Gastroesophageal sphincter (tissue), 3 donors: ENCODE measurements at regions not wholly inside any gene's neighbourhood (a gene's known extent, or its start where the extent isn't known, plus 50 kb on each side); places are given as distances from the start of the nearest gene placed in this dataset.

Experiments
- EP300 ChIP-seq: sonication (generic); formaldehyde crosslinking; IDR thresholded peaks from one replicate; pipeline ENCODE4 v1.6.1; 2017; ENCODE audit warnings: antibody characterized with exemption, mild to moderate bottlenecking
- TF ChIP-seq, protein P1 (sequence below), 4 experiments: fragments of 200-600 bp in 2 of 4; fragments of 450-650 bp in 2 of 4; sonication (generic) in 1 of 4; IDR thresholded peaks; one replicate each; pipeline ENCODE4 v1.5.1; 2017 to 2019; ENCODE audit warnings: antibody characterized with exemption in 4 of 4, mild to moderate bottlenecking in 2 of 4, moderate library complexity in 2 of 4

DNA sequence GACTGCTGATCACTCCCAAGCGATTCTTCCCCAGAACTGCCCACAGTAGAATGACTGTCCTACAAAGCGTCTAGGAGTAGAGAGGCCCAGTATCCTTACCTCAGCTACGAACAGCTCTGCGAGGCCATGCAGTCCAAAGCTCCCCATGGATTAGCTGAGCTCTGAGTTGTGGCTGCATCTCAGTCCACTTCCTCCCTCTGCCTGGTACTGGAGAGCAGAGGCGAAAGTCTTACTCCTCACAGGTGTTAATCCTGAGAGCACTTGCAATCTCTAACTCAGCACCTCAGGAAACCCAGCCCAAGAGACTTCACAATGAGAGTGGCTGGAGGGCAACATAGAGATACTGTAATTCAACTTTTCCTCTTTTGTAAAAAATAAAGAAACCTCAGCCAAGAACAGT lies 493.1 kb downstream of the BCAT1 start:
- TF ChIP-seq, protein P1, sequence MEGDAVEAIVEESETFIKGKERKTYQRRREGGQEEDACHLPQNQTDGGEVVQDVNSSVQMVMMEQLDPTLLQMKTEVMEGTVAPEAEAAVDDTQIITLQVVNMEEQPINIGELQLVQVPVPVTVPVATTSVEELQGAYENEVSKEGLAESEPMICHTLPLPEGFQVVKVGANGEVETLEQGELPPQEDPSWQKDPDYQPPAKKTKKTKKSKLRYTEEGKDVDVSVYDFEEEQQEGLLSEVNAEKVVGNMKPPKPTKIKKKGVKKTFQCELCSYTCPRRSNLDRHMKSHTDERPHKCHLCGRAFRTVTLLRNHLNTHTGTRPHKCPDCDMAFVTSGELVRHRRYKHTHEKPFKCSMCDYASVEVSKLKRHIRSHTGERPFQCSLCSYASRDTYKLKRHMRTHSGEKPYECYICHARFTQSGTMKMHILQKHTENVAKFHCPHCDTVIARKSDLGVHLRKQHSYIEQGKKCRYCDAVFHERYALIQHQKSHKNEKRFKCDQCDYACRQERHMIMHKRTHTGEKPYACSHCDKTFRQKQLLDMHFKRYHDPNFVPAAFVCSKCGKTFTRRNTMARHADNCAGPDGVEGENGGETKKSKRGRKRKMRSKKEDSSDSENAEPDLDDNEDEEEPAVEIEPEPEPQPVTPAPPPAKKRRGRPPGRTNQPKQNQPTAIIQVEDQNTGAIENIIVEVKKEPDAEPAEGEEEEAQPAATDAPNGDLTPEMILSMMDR (IDR thresholded peaks at IDR 0.05) = no peak
- no peak for TF ChIP-seq EP300
